GM19455 (cell line): ENCODE measurements at regions not wholly inside any gene's neighbourhood (a gene's known extent, or its start where the extent isn't known, plus 50 kb on each side); places are given as distances from the start of the nearest gene placed in this dataset.
A peak's percentile ranks its signal among the peaks of the same experiment; 100 is the strongest.
"Not testable (repeated sequence)": the region's sequence is repeated elsewhere in the genome, so short reads cannot be mapped to it uniquely, and the experiment has no call there.

Experiments used
- ATAC-seq: cut with Tn5 transposase; IDR thresholded peaks from one replicate; pipeline ENCODE4 v1.9.1; 2021; ENCODE audit not compliant: unreplicated experiment

- no peak for ATAC-seq
These were observed 122.7 kb downstream of the FAM53A start for GRCh38 chr4:1561286-1561990.

GRCh38 chr4:1559896-1560650 lies 124.0 kb downstream of the FAM53A start:
- no peak for ATAC-seq

GRCh38 chr4:1558205-1558604 lies 125.9 kb downstream of the FAM53A start:
- ATAC-seq, result no peak

- ATAC-seq, result no peak
These were observed 126.9 kb downstream of the FAM53A start for GRCh38 chr4:1557221-1557597.

GRCh38 chr4:1556541-1557220 lies 127.4 kb downstream of the FAM53A start:
- ATAC-seq, result no peak

GRCh38 chr4:1554876-1555265 lies 129.2 kb downstream of the FAM53A start:
- no peak for ATAC-seq

- no peak for ATAC-seq
These were observed 129.8 kb downstream of the FAM53A start for GRCh38 chr4:1554246-1554875.

- ATAC-seq, result no peak
These were observed 130.7 kb downstream of the FAM53A start for GRCh38 chr4:1553365-1553764.

GRCh38 chr4:1552451-1552850 lies 131.7 kb downstream of the FAM53A start:
- ATAC-seq, result no peak

GRCh38 chr4:1551211-1551610 lies 132.9 kb downstream of the FAM53A start:
- no peak for ATAC-seq

GRCh38 chr4:1550122-1551070 lies 133.7 kb downstream of the FAM53A start:
- no peak for ATAC-seq

- no peak for ATAC-seq
These were observed 134.5 kb downstream of the FAM53A start for GRCh38 chr4:1549638-1550035.

GRCh38 chr4:1548827-1549637 lies 135.1 kb downstream of the FAM53A start:
- ATAC-seq, result peak; percentile 57

- ATAC-seq, result no peak
These were observed 136.0 kb downstream of the FAM53A start for GRCh38 chr4:1547856-1548826.

- no peak for ATAC-seq
These were observed 136.8 kb downstream of the FAM53A start for GRCh38 chr4:1547131-1547855.

- no peak for ATAC-seq
These were observed 138.6 kb upstream of the NKX1-1 start for GRCh38 chr4:1544861-1545281.

GRCh38 chr4:1544435-1544834 lies 138.2 kb upstream of the NKX1-1 start:
- ATAC-seq, result not testable (repeated sequence)

GRCh38 chr4:1543976-1544375 lies 137.7 kb upstream of the NKX1-1 start:
- ATAC-seq, result no peak
